Cerebellar cortex (tissue), 1 donor: ENCODE measurements at regions not wholly inside any gene's neighbourhood (a gene's known extent, or its start where the extent isn't known, plus 50 kb on each side); places are given as distances from the start of the nearest gene placed in this dataset.

Experiments used
- DNase-seq: peaks from one replicate; pipeline ENCODE4 v3.0.0-alpha.2; 2015; ENCODE audit warnings: low spot score

GRCh38 chr10:10211409-10211808 is 806.3 kb upstream of the CELF2 start:
- DNase-seq: no peak

GRCh38 chr10:10213237-10213636 is 804.4 kb upstream of the CELF2 start:
- DNase-seq: no peak

GRCh38 chr10:10222304-10222841 is 795.3 kb upstream of the CELF2 start:
- no peak for DNase-seq

GRCh38 chr10:10223131-10223530 is 794.5 kb upstream of the CELF2 start:
- no peak for DNase-seq

DNA sequence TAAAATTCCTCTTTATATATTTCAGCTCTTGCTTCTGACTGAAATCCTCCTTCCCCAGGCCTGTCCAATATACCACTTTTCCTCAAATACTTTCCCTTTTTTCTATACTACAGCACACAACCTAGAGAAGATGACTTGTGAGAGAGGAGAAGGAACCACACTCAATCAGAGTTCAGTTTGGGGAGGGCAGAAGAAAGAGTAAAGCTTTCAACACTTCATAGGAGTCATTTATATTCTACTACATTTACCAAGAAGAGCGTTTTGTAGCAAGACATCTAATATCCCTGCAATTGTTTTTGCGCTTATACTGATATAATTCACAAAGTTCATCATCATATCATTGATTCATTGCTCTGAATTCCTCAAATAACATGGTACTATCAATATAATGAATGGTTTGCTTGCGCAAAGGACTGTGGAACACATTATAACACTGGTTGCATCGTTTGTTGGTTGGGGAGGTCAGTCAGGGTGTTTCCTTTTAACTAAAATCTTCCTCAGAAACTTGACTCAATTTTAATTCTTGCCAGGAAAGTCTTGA is 792.5 kb upstream of the CELF2 start:
- no peak for DNase-seq

DNA sequence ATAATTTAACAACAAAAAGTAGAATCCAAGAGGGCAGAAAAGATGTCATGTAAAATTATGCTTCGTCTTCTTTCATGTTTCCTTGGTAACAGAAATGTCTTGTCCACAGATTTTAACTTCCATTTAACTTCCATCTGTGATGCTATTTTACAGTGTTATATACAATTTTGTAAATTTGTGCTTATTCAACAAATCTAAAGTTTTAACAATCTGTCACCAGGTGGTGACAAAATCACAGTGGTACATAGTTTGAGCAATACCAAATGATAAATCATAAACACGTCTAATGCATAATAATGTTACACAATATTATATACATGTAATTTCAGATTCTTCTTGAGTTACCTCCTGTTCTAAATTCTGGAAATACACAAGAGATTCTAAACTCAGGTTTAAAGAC is 784.4 kb upstream of the CELF2 start:
- DNase-seq: no peak

GRCh38 chr10:10235003-10235402 is 782.7 kb upstream of the CELF2 start:
- no peak for DNase-seq

GRCh38 chr10:10247585-10247984 is 770.1 kb upstream of the CELF2 start:
- DNase-seq: no peak

- DNase-seq: no peak
These were observed 760.8 kb upstream of the CELF2 start for GRCh38 chr10:10256860-10257259.

DNA sequence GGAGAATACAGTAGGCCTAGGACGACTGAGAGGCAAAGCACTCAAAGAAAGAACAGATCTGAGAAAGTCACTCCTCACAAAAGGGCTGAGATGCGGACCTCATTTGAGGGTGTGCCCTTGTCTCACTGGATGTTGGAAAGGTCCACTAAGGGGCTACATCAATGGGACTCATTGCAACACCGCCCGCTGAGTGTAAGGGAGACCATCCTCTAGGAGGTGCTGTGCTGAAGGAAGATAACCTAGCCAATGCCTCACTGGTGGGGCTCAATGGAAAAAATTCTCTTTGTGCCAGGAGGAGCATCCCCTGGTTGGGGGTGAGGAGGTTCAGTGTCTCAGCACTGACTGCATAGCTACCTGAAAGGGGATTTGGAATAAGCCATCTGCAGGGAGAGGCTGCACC is 758.7 kb upstream of the CELF2 start:
- no peak for DNase-seq

DNA sequence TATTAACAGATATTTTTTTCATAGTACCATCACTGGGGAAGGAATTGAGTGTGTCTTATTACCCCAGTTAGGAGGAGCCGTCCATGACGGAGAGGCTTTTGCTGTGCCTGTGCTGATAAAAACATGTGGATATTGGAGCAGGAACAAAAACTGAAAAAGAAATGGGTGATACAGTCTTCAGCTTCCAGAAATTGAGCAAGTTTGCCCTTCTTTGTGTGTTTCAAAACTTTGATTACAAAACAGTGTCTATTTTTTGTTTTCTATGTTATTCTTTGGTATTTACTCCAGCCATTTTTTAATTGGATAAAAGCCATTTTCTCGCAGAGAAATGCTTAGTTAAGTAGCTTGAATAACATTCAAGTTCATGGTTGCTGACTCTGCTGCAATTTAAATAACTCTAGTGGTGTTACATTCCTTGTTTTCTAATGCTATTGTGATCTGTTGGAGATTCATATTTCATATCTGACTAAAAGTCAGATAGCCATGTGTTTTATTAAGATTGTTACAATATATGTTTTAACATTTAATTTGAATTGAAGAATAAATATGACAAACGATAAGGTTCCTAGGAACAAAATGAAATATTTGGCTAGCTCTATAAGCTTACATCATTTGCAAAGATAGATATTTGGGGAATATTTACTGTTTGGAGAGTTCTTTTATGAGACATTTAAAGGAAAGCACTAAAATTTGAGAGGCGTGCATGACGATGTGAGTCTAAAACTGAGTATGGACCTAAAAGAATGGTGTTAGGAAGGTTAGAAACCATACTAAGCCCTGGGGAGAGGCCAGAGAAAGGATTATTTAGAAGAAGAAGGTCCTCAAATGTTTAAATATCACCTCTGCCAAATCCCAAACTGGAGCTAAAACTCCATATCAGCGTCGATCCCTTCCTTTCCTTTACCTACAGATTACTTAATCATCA is 747.3 kb upstream of the CELF2 start:
- DNase-seq: no peak

GRCh38 chr10:10271639-10272192 is 746.0 kb upstream of the CELF2 start:
- DNase-seq: no peak

DNA sequence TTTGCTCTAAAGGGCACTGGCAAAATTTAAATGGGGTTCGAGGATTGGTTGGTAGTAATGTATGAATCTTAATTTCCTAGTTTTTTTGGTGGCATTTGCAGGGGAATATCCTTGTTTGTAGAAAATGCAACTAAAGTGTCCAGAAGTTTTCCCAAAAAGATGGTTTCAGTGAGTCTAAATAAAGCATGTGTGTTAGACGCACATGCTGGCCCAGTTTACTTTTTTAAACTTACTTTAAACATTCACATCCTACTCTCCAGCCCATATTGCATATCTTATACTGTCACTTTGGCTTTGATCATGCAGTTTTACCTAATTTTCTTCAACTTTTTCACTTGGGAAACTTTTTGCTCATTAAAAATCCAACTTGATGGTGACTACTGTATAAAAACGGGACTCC is 744.0 kb upstream of the CELF2 start:
- DNase-seq: no peak

GRCh38 chr10:10279906-10280305 is 737.8 kb upstream of the CELF2 start:
- DNase-seq: no peak

DNA sequence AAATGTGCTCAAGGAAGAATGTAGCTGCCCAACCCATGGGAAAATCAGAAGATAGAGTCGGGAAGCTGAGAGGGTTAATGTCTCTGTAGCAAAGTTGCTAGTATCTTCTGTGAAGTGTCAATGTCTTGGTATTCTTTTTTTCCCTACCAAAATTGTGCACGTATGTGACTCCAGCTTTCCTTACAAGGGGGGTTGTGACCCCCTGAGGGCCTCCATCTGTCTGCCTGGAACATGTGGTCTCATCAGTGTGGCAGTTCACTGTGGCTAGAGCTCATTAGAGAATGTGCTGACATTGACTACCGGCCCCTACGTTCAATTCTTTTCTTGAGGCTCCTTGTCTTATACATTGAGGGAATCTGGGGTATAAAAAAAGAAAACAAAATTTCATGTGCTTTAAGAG is 725.2 kb upstream of the CELF2 start:
- DNase-seq: peak; percentile 35

- DNase-seq: no peak
These were observed 724.6 kb upstream of the CELF2 start for GRCh38 chr10:10293041-10293440.

- peak; percentile 68 for DNase-seq
These were observed 724.2 kb upstream of the CELF2 start for GRCh38 chr10:10293481-10293951.

DNA sequence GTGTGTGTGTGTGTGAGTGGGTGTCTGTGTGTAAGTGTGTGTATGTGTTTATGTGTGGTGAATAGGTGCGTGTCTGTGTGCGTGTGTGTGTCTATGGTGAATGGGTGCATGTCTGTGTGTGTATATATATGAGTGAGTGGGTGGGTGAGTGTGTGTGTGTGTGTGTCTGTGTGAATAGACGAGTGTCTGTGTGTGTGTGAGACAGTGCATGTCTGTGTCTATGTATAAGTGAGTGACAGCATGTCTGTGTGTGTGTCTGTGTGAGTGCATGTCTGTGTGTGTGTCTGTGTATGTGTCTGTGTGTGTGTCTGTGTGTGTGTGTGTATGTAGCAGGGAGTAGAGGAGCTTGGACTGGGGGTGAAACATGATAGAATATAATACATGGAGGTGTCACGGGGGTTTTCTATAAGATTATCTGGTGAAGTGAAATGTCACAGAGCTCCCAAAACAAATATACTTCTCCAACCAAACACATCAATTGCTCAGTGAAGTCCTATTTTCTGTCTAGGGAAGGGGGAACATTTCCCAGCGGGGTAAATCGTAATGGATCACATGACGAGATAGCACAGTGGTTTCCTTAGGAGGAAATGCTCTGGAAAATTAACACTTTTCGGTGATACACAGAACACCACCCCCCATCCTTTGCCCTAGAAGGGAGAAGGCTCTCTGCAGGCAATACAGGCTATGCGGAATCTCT is 723.3 kb upstream of the CELF2 start:
- DNase-seq: no peak

DNA sequence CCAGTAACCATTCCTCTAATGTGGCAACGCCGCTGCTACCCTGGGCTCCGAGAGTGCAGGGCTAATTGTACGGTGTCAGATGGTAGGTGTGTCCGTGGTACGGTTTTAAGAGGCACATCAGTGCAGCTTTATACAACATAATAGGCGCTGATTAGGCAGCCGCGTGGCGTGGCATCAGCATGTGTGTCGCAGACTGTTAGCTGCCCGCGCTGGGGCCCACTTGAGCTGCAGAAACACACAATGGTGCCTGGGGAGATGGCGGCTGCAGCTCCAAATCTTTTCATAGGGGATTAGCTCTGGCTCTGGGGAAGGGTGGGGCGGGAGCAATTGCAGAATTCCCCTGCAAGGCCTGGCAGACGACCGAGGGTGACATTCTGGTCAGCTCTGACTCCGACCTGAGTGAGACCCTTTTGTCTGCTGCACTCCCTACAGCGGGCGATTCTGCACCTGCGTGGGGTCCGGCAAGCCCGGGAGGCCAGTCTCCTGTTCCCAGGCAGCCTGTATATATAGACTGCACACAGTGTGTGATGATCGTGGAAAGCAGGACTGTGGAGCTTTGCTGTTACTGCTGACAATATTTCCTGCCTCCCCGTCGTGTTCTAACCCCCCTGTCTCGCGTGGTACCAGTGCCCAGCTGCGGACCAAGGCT is 722.7 kb upstream of the CELF2 start:
- DNase-seq: peak; percentile 58

DNA sequence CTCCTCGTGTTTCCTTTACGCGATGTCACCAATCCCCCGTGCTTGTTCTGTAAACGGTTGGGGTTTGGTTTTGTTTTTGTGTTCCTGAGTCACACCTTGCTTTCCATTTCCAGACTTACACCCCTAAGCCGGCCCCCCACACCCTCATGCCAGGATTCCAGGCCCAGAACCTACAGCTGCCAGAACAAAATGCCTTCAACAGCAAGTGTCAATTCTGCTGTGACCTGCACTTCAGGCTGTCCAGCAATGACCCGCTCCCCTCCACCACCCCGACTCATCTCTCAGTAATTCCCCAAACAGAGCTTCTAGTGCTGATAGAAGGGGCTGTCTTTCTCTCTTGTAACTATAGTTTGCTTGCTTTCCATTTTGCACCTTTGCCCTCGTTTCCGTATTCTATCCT is 722.1 kb upstream of the CELF2 start:
- DNase-seq: peak; percentile 16

DNA sequence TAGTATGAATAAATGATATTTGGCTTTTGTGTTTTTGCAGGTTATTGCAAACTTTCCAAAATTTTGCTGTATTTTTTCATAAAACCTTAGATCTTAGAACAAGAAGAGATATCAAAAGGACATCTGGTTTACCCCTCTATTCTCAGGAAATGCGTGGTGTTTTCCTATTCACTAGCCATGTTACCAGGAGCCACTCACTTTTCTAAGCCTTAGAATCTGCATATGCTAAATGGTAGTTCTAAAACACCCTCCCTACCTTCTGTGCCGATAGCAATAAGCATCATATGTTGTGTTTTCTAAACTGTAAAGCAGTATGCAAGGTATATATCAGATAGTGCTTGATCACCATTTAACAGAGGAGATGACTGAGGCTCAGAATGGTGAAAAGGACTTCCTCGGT is 715.0 kb upstream of the CELF2 start:
- no peak for DNase-seq

DNA sequence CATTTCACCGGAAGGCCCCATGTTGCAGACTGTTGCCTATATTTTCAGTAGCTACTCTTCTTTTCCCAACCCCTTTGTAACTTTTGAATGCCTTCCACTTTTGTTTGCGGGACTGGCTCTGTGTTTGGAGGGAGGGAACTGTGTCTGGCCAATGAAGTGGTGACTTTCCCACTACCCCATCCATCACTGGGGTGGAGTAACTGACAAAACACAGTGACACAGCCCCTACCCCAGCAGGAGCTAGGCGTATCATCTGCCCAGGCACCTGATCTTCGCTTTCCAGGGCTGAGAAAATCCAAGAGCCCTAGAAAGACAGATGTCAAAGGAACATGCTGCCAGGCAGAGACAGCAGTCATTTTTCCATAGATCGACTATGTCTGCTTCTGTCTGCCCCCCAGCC is 710.6 kb upstream of the CELF2 start:
- no peak for DNase-seq
